K562 (cell line): ENCODE measurements at regions not wholly inside any gene's neighbourhood (a gene's known extent, or its start where the extent isn't known, plus 50 kb on each side); places are given as distances from the start of the nearest gene placed in this dataset.

Experiments used
- CTCF ChIP-seq, 3 experiments: IDR thresholded peaks in 2 of 3; conservative IDR thresholded peaks in 1 of 3; 2 replicates each; pipeline ENCODE4 v1.5.1; 2011 to 2012; ENCODE audit warnings: low read length in 3 of 3, mild to moderate bottlenecking in 3 of 3, control low read depth in 2 of 3, improper control_type of control experiment in 1 of 3, inconsistent platforms in 1 of 3, low read depth in 1 of 3, mixed read lengths in 1 of 3, moderate library complexity in 1 of 3; ENCODE audit not compliant: insufficient read depth in 2 of 3
- POLR2A ChIP-seq: fragments of 450-650 bp; conservative IDR thresholded peaks from 2 replicates; pipeline ENCODE4 v1.6.1; 2016
- PREB ChIP-seq: sonication (generic); formaldehyde crosslinking; IDR thresholded peaks from 2 replicates; pipeline ENCODE4 v1.8.1; 2023; ENCODE audit warnings: mild to moderate bottlenecking, missing genetic modification reagents
- TCF7L2 ChIP-seq: fragments of 150-350 bp; IDR thresholded peaks from 2 replicates; pipeline ENCODE4 v1.6.1; 2016; ENCODE audit warnings: low read depth, mild to moderate bottlenecking, low read length, moderate library complexity
- TF ChIP-seq, protein P1 (sequence below): sonication (generic); formaldehyde crosslinking; IDR thresholded peaks from 2 replicates; pipeline ENCODE4 v1.8.1; 2023; ENCODE audit warnings: mild to moderate bottlenecking, missing genetic modification reagents
- TF ChIP-seq, protein P2 (sequence below): fragments of 450-650 bp; formaldehyde crosslinking; IDR thresholded peaks from 2 replicates; pipeline ENCODE4 v1.4.0; 2020; ENCODE audit warnings: mild to moderate bottlenecking, moderate library complexity
- TF ChIP-seq, protein P3 (sequence below), 2 experiments: fragments of 450-650 bp; IDR thresholded peaks; 2 replicates each; pipeline ENCODE4 v1.6.1; 2016; ENCODE audit warnings: mild to moderate bottlenecking in 2 of 2, borderline replicate concordance in 1 of 2, low read depth in 1 of 2, moderate library complexity in 1 of 2
- TF ChIP-seq, protein P4 (sequence below): sonication (generic); formaldehyde crosslinking; IDR thresholded peaks from 2 replicates; pipeline ENCODE4 v1.5.0; 2020; ENCODE audit warnings: missing genetic modification reagents
- TF ChIP-seq, protein P5 (sequence below): fragments of 250-450 bp; sonication (Bioruptor Pico); IDR thresholded peaks from 2 replicates; pipeline ENCODE4 v1.8.0; 2021; ENCODE audit warnings: borderline replicate concordance, mild to moderate bottlenecking, moderate library complexity; ENCODE audit not compliant: poor library complexity, severe bottlenecking

DNA sequence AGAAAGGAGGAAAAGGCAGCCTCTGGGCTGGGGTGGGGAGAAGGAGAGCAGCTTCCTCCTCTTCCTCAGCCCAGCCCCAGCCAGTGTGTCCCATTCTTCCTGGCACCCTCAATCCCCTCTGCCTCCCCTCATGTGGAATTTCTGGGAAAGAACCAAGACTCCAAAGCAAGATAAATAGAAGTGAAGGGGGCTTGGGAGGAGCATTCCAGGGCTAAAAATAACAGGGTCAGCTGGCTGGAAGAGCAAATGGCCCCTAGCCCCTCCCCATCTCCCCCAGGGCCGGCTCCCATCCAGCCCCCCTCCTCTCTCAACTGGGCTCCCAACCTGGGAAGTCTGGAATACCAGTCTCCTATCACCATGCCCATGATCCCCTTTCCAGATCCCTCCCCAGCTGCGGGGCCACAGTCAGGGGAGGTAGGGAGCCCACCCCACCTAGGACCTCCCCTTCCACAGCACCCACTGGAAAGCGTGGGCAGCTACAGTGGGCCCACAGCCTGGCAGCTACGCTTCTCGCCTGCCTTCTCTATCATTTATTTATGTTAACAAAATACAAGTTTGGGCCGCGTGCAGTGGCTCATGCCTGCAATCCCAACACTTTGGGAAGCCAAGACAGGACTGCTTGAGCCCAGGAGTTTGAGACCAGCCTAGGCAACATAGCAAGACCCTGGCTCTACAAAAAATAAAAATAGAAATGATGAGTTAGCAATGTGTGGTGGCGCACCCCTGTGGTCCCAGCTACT lies 88.3 kb downstream of the IRF2BPL start:
- TF ChIP-seq, protein P1, sequence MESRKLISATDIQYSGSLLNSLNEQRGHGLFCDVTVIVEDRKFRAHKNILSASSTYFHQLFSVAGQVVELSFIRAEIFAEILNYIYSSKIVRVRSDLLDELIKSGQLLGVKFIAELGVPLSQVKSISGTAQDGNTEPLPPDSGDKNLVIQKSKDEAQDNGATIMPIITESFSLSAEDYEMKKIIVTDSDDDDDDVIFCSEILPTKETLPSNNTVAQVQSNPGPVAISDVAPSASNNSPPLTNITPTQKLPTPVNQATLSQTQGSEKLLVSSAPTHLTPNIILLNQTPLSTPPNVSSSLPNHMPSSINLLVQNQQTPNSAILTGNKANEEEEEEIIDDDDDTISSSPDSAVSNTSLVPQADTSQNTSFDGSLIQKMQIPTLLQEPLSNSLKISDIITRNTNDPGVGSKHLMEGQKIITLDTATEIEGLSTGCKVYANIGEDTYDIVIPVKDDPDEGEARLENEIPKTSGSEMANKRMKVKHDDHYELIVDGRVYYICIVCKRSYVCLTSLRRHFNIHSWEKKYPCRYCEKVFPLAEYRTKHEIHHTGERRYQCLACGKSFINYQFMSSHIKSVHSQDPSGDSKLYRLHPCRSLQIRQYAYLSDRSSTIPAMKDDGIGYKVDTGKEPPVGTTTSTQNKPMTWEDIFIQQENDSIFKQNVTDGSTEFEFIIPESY (CRISPR knock-in tag), result no peak
- TF ChIP-seq, protein P2, sequence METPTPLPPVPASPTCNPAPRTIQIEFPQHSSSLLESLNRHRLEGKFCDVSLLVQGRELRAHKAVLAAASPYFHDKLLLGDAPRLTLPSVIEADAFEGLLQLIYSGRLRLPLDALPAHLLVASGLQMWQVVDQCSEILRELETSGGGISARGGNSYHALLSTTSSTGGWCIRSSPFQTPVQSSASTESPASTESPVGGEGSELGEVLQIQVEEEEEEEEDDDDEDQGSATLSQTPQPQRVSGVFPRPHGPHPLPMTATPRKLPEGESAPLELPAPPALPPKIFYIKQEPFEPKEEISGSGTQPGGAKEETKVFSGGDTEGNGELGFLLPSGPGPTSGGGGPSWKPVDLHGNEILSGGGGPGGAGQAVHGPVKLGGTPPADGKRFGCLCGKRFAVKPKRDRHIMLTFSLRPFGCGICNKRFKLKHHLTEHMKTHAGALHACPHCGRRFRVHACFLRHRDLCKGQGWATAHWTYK (CRISPR knock-in tag), result no peak
- TF ChIP-seq CTCF (IDR thresholded peaks at IDR 0.05 in 2 of 3, conservative IDR thresholded peaks at IDR 0.05 in 1 of 3; ENCODE audit: insufficient read depth in 2 of 3, low read depth in 1 of 3, low read length in 3 of 3) (no peak), PREB (CRISPR knock-in tag) (no peak), TCF7L2 (no peak), POLR2A (no peak)
- TF ChIP-seq, protein P3, sequence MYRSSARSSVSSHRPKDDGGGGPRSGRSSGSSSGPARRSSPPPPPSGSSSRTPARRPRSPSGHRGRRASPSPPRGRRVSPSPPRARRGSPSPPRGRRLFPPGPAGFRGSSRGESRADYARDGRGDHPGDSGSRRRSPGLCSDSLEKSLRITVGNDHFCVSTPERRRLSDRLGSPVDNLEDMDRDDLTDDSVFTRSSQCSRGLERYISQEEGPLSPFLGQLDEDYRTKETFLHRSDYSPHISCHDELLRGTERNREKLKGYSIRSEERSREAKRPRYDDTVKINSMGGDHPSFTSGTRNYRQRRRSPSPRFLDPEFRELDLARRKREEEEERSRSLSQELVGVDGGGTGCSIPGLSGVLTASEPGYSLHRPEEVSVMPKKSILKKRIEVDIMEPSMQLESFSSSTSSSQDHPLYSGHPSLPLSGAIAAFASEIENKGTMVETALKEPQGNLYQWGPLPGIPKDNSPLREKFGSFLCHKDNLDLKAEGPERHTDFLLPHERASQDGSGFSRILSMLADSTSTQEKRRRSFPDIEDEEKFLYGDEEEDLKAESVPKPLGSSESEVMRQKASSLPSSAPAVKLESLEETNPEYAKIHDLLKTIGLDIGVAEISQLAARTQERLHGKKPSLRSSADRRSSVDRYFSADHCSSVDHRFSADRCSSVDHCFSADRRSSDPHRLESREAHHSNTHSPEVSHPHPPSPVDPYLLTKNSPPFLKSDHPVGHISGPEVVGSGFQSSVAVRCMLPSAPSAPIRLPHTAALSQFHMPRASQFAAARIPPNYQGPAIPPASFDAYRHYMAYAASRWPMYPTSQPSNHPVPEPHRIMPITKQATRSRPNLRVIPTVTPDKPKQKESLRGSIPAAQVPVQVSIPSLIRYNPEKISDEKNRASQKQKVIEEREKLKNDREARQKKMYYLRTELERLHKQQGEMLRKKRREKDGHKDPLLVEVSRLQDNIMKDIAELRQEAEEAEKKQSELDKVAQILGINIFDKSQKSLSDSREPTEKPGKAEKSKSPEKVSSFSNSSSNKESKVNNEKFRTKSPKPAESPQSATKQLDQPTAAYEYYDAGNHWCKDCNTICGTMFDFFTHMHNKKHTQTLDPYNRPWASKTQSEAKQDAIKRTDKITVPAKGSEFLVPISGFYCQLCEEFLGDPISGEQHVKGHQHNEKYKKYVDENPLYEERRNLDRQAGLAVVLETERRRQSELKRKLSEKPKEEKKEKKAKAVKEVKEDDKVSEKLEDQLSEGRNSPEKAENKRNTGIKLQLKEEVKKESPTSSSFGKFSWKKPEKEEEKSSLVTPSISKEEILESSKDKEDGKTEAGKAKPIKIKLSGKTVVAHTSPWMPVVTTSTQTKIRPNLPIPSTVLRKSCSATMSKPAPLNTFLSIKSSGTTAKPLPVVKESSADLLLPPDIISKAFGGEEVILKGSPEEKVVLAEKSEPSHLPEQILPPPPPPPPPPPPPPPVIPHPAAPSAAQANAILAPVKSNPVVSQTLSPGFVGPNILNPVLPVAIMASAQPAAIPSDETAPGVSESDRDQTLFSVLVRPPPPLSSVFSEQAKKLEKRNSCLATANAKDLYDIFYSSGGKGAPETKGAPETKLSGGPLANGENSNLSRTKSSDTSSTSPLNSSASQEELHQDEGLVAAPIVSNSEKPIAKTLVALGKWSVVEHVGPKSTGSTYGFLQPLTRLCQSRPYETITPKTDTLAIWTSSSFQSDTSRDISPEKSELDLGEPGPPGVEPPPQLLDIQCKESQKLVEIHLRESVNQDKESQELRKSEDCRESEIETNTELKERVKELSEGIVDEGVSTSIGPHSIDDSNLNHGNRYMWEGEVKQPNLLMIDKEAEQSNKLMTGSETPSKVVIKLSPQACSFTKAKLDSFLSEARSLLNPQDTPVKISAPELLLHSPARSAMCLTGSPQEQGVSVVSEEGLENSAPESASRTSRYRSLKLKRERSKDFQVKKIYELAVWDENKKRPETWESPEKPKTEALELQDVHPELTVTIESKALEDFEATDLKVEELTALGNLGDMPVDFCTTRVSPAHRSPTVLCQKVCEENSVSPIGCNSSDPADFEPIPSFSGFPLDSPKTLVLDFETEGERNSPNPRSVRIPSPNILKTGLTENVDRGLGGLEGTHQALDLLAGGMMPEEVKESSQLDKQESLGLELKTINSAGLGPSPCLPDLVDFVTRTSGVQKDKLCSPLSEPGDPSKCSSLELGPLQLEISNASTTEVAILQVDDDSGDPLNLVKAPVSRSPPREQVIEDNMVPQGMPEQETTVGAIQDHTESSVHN (IDR thresholded peaks at IDR 0.05; ENCODE audit: borderline replicate concordance in 1 of 2, low read depth in 1 of 2), result no peak
- TF ChIP-seq, protein P4, sequence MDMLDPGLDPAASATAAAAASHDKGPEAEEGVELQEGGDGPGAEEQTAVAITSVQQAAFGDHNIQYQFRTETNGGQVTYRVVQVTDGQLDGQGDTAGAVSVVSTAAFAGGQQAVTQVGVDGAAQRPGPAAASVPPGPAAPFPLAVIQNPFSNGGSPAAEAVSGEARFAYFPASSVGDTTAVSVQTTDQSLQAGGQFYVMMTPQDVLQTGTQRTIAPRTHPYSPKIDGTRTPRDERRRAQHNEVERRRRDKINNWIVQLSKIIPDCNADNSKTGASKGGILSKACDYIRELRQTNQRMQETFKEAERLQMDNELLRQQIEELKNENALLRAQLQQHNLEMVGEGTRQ (CRISPR knock-in tag), result no peak
- TF ChIP-seq, protein P5, sequence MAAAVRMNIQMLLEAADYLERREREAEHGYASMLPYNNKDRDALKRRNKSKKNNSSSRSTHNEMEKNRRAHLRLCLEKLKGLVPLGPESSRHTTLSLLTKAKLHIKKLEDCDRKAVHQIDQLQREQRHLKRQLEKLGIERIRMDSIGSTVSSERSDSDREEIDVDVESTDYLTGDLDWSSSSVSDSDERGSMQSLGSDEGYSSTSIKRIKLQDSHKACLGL (CRISPR knock-in tag), result no peak
